Activated CD4-positive, alpha-beta T cell treated with anti-CD3 and anti-CD28 coated beads, Interleukin-2, Interleukin-6, amounts not matched to agents 100 ng/mL and 50 ng/mL, durations not matched to agents 16 hours and 8 hours (primary cell): ENCODE measurements at regions not wholly inside any gene's neighbourhood (a gene's known extent, or its start where the extent isn't known, plus 50 kb on each side); places are given as distances from the start of the nearest gene placed in this dataset.

ENCODE experiments used
- DNase-seq: peaks from one replicate; pipeline ENCODE4 v3.0.0-alpha.2; 2020

GRCh38 chr10:120387326-120387725 lies 69.7 kb upstream of the PLPP4 start:
- no peak for DNase-seq

- no peak for DNase-seq
Observed at GRCh38 chr10:120392245-120392644, 64.8 kb upstream of the PLPP4 start.

- no peak for DNase-seq
Observed at GRCh38 chr10:120392671-120393079, 64.4 kb upstream of the PLPP4 start.

- DNase-seq = no peak
Observed at GRCh38 chr10:120394446-120394845, 62.6 kb upstream of the PLPP4 start.

- no peak for DNase-seq
Observed at GRCh38 chr10:120396228-120396627, 60.8 kb upstream of the PLPP4 start.

- no peak for DNase-seq
Observed at GRCh38 chr10:120398180-120398579, 58.8 kb upstream of the PLPP4 start.

GRCh38 chr10:120400601-120401000 lies 56.4 kb upstream of the PLPP4 start:
- DNase-seq = no peak

- DNase-seq = no peak
Observed at GRCh38 chr10:120402147-120402766, 54.8 kb upstream of the PLPP4 start.

GRCh38 chr10:120403109-120403508 lies 53.9 kb upstream of the PLPP4 start:
- no peak for DNase-seq

- DNase-seq = no peak
Observed at GRCh38 chr10:120406376-120406775, 50.7 kb upstream of the PLPP4 start.
